SK-N-MC (cell line): ENCODE measurements at regions not wholly inside any gene's neighbourhood (a gene's known extent, or its start where the extent isn't known, plus 50 kb on each side); places are given as distances from the start of the nearest gene placed in this dataset.

Experiments
- DNase-seq: peaks from one replicate; pipeline ENCODE4 v3.0.0-alpha.2; 2011; ENCODE audit warnings: low read depth, low spot score
- H3K27ac ChIP-seq: fragments of 200-600 bp; sonication (generic); 2 replicates; pipeline ENCODE4 v1.5.1; 2016; ENCODE audit warnings: mixed run types
- H3K36me3 ChIP-seq: fragments of 200-600 bp; sonication (generic); 2 replicates; pipeline ENCODE4 v1.6.1; 2017; ENCODE audit warnings: antibody characterized with exemption, low read length, mixed read lengths; ENCODE audit not compliant: insufficient read depth
- H3K4me3 ChIP-seq: fragments of 200-600 bp; sonication (generic); 2 replicates; pipeline ENCODE4 v1.5.1; 2016
- H3K9ac ChIP-seq: fragments of 200-600 bp; sonication (generic); 2 replicates; pipeline ENCODE4 v1.8.0; 2017; ENCODE audit warnings: mixed run types, mixed read lengths; ENCODE audit not compliant: insufficient read length
- H3K9me3 ChIP-seq: fragments of 200-600 bp; sonication (generic); 2 replicates; pipeline ENCODE4 v1.6.1; 2017; ENCODE audit warnings: low read depth, mild to moderate bottlenecking, antibody characterized with exemption, low read length, moderate library complexity, mixed read lengths
- EZH2 ChIP-seq: fragments of 200-600 bp; sonication (generic); IDR thresholded peaks from one replicate; pipeline ENCODE4 v1.6.1; 2017; ENCODE audit warnings: antibody characterized with exemption
- FOXP2 ChIP-seq: optimal IDR thresholded peaks from 2 replicates; pipeline ENCODE3; 2011; ENCODE audit warnings: mild to moderate bottlenecking, moderate library complexity; ENCODE audit not compliant: insufficient read depth; ENCODE audit errors: extremely low read length, control extremely low read depth
- POLR2AphosphoS5 ChIP-seq: IDR thresholded peaks from 2 replicates; pipeline ENCODE4 v1.6.1; 2012; ENCODE audit warnings: mild to moderate bottlenecking, low read depth, low read length, borderline replicate concordance

DNA sequence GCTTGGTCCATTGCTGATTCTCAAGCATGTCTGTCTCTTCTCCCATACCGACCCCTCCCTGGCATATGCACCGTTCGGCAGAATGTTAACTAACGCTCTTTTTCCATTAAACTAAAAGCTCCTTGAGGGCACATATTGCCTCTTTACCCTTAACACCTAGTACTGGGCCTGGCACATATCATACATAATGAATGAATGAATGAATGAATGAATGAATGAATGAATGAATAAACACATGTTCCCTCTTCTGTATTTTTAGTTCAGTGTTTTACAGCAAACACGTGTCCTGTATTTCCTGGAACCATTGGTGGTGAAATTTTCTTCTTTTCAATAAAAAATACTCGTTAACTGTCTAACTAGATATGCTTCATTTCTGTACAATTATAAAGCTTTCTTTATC lies 174.4 kb upstream of the DTNBP1 start:
- Histone ChIP-seq H3K4me3 (no peak overlapping the region), H3K36me3 (no peaks in the 10 kb centered on the region), H3K27ac (no peak overlapping the region), H3K9me3 (no peaks in the 10 kb centered on the region), H3K9ac (no peak overlapping the region)
- TF ChIP-seq POLR2AphosphoS5 (no peak), EZH2 (no peak), FOXP2 (no peak)
- no peak for DNase-seq

DNA sequence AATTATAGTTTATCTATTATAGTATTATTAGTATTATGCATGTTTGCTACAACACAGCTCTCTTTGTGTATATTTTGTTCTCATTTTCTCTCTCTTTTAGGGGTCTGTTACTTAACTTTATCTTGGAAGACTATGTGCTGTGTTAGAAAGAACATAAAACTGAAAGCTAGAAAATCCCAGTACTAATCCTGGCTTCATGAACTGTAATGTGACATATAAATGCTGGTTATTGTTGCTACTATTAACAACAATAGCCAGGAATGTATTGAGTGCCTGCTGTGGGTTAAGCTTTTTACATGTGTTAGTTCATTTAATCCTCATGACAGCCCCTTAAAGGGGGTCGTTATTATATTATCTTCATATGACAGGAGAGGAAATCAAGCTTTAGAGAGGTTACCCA lies 170.0 kb upstream of the DTNBP1 start:
- Histone ChIP-seq H3K4me3 (no peak overlapping the region), H3K9ac (no peak overlapping the region), H3K9me3 (no peaks in the 10 kb centered on the region), H3K36me3 (no peaks in the 10 kb centered on the region), H3K27ac (no peak overlapping the region)
- TF ChIP-seq FOXP2 (no peak), EZH2 (no peak), POLR2AphosphoS5 (no peak)
- DNase-seq: no peak

GRCh38 chr6:15829156-15829555 lies 166.3 kb upstream of the DTNBP1 start:
- Histone ChIP-seq H3K9me3 (no peaks in the 10 kb centered on the region), H3K27ac (no peak overlapping the region), H3K9ac (no peak overlapping the region), H3K36me3 (no peaks in the 10 kb centered on the region), H3K4me3 (no peak overlapping the region)
- TF ChIP-seq POLR2AphosphoS5 (no peak), FOXP2 (no peak), EZH2 (no peak)
- no peak for DNase-seq

- Histone ChIP-seq H3K9me3 (no peaks in the 10 kb centered on the region), H3K4me3 (no peak overlapping the region), H3K36me3 (no peaks in the 10 kb centered on the region), H3K9ac (no peak overlapping the region), H3K27ac (no peak overlapping the region)
- DNase-seq: no peak
- TF ChIP-seq POLR2AphosphoS5 (no peak), EZH2 (no peak), FOXP2 (no peak)
These were observed 164.8 kb upstream of the DTNBP1 start for GRCh38 chr6:15827496-15828255.

- no peaks in the 10 kb centered on the region for H3K9me3 ChIP-seq
- no peaks in the 10 kb centered on the region for H3K36me3 ChIP-seq
- no peak overlapping the region for H3K27ac ChIP-seq
- DNase-seq: no peak
- no peak overlapping the region for H3K9ac ChIP-seq
- H3K4me3 ChIP-seq: no peak overlapping the region
- no peak for TF ChIP-seq POLR2AphosphoS5
- no peak for TF ChIP-seq FOXP2
- TF ChIP-seq EZH2: no peak
These were observed 164.0 kb upstream of the DTNBP1 start for GRCh38 chr6:15826814-15827318.

- no peak overlapping the region for H3K9ac ChIP-seq
- DNase-seq: no peak
- H3K4me3 ChIP-seq: no peak overlapping the region
- no peaks in the 10 kb centered on the region for H3K9me3 ChIP-seq
- no peak overlapping the region for H3K27ac ChIP-seq
- no peaks in the 10 kb centered on the region for H3K36me3 ChIP-seq
- no peak for TF ChIP-seq POLR2AphosphoS5
- TF ChIP-seq EZH2: no peak
- TF ChIP-seq FOXP2: no peak
These were observed 162.6 kb upstream of the DTNBP1 start for GRCh38 chr6:15825332-15825930.

- Histone ChIP-seq H3K9me3 (no peaks in the 10 kb centered on the region), H3K27ac (no peak overlapping the region), H3K4me3 (no peak overlapping the region), H3K36me3 (no peaks in the 10 kb centered on the region), H3K9ac (no peak overlapping the region)
- TF ChIP-seq POLR2AphosphoS5 (no peak), FOXP2 (no peak), EZH2 (no peak)
- DNase-seq: no peak
These were observed 162.0 kb upstream of the DTNBP1 start for GRCh38 chr6:15824811-15825210.

DNA sequence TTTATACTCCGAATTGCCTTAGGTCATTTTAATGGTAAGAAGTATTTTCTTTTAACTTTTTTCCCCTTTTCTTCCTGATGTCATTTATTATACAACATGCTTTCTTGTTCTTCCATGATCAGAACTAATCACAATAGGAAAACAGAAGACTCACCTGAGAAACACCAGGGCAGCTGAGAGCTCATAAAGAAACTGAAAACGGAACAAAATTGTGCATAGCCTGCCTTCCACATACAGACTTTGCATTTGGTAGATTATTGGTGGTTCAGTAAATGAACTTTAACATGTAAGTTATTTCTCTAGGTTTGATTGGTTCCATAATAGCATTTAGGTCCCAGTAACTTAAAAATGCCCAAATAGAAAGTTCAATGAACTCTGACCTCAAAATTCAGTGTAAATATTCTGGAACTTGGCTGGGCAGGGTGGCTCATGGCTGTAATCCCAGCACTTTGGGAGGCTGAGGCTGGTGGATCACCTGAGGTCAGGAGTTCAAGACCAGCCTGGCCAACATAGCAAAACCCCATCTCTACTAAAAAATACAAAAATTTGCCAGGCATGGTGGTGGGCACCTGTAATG lies 161.1 kb upstream of the DTNBP1 start:
- Histone ChIP-seq H3K4me3 (no peak overlapping the region), H3K36me3 (no peaks in the 10 kb centered on the region), H3K27ac (no peak overlapping the region), H3K9me3 (no peaks in the 10 kb centered on the region), H3K9ac (no peak overlapping the region)
- no peak for DNase-seq
- no peak for TF ChIP-seq EZH2
- TF ChIP-seq POLR2AphosphoS5: no peak
- no peak for TF ChIP-seq FOXP2
